IMR-90 (cell line): ENCODE measurements at regions not wholly inside any gene's neighbourhood (a gene's known extent, or its start where the extent isn't known, plus 50 kb on each side); places are given as distances from the start of the nearest gene placed in this dataset.

Experiments
- ATAC-seq: fragments of 200-7000 bp; cut with Tn5 transposase; 2 replicates; pipeline ENCODE4 v1.9.1; 2020; ENCODE audit warnings: low read depth, mild to moderate bottlenecking, moderate library complexity
- BruUV-seq: library from RNA; stranded (reverse); fragments of 400-500 nt; replicated peaks from 2 replicates; lab custom pipeline; 2021; lab: Mats Ljungman, UMichigan
- CTCF ChIA-PET: fragments of 300-600 bp; formaldehyde crosslinking; extraction: SDS; loops from one replicate; lab custom pipeline; 2021; ENCODE audit warnings: antibody characterized with exemption; lab: Yijun Ruan, JAX
- POLR2A ChIA-PET: fragments of 300-600 bp; sonication (Branson Sonifier 250); formaldehyde crosslinking; loops from one replicate; lab custom pipeline; 2022; ENCODE audit warnings: antibody characterized with exemption; ENCODE audit not compliant: unreplicated experiment; lab: Charles Lee
- DNase-seq: peaks from one replicate; pipeline ENCODE4 v3.0.0; 2013
- H2AFZ ChIP-seq: replicated peaks from 2 replicates; pipeline ENCODE3; 2013; ENCODE audit warnings: low read length, mild to moderate bottlenecking; ENCODE audit not compliant: poor library complexity
- H2AK5ac ChIP-seq: 2 replicates; pipeline ENCODE4 v1.6.1; 2013; ENCODE audit warnings: low read depth, low read length, inconsistent platforms
- H2AK9ac ChIP-seq: replicated peaks from 2 replicates; pipeline ENCODE3; 2013; ENCODE audit warnings: mild to moderate bottlenecking, low read depth, low read length, moderate library complexity; ENCODE audit not compliant: poor library complexity
- H2BK120ac ChIP-seq: 2 replicates; pipeline ENCODE4 v1.6.1; 2013; ENCODE audit warnings: low read depth, low read length, inconsistent platforms
- H2BK15ac ChIP-seq: 3 replicates; pipeline ENCODE4 v1.6.1; 2013; ENCODE audit warnings: low read depth, low read length, inconsistent platforms
- H2BK20ac ChIP-seq: 2 replicates; pipeline ENCODE4 v1.6.1; 2013; ENCODE audit warnings: low read depth, mild to moderate bottlenecking, inconsistent platforms, low read length, moderate library complexity
- H2BK5ac ChIP-seq: 2 replicates; pipeline ENCODE4 v1.6.1; 2013; ENCODE audit warnings: mild to moderate bottlenecking, low read depth, low read length, inconsistent platforms; ENCODE audit not compliant: poor library complexity, severe bottlenecking
- H3K14ac ChIP-seq: replicated peaks from 2 replicates; pipeline ENCODE4 v1.6.1; 2013; ENCODE audit warnings: low read depth, low read length, inconsistent platforms
- H3K18ac ChIP-seq: 2 replicates; pipeline ENCODE4 v1.6.1; 2013; ENCODE audit warnings: low read depth, low read length, control low read depth
- H3K23ac ChIP-seq: 2 replicates; pipeline ENCODE4 v1.6.1; 2013; ENCODE audit warnings: low read depth, low read length, inconsistent platforms
- H3K27ac ChIP-seq: 2 replicates; pipeline ENCODE4 v1.5.1; 2013; ENCODE audit warnings: mild to moderate bottlenecking, control low read depth, low read length; ENCODE audit not compliant: insufficient read depth
- H3K27me3 ChIP-seq: 2 replicates; pipeline ENCODE4 v1.6.1; 2013; ENCODE audit warnings: low read length; ENCODE audit not compliant: control insufficient read depth, insufficient read depth
- H3K36me3 ChIP-seq: 2 replicates; pipeline ENCODE4 v1.6.1; 2013; ENCODE audit warnings: low read length, mixed read lengths; ENCODE audit not compliant: control insufficient read depth, insufficient read depth
- H3K4ac ChIP-seq: 2 replicates; pipeline ENCODE4 v1.6.1; 2013; ENCODE audit warnings: low read depth, low read length, inconsistent platforms
- H3K4me1 ChIP-seq: 2 replicates; pipeline ENCODE4 v1.6.1; 2013; ENCODE audit warnings: low read length, mixed read lengths; ENCODE audit not compliant: control insufficient read depth, insufficient read depth
- H3K4me2 ChIP-seq: 2 replicates; pipeline ENCODE4 v1.6.1; 2013; ENCODE audit warnings: low read depth, mild to moderate bottlenecking, control low read depth, low read length, moderate library complexity
- H3K4me3 ChIP-seq: 2 replicates; pipeline ENCODE4 v1.5.1; 2013; ENCODE audit warnings: low read depth, mild to moderate bottlenecking, control low read depth, low read length, moderate library complexity; ENCODE audit not compliant: insufficient read depth
- H3K56ac ChIP-seq: 2 replicates; pipeline ENCODE4 v1.6.1; 2013; ENCODE audit warnings: low read length, inconsistent platforms; ENCODE audit not compliant: insufficient read depth; ENCODE audit errors: extremely low read depth
- H3K79me1 ChIP-seq, 2 experiments: 2 replicates each; pipeline ENCODE4 v1.6.1; 2013; ENCODE audit warnings: low read length in 2 of 2, inconsistent platforms in 1 of 2, low read depth in 1 of 2
- H3K9ac ChIP-seq: 2 replicates; pipeline ENCODE4 v1.6.1; 2013; ENCODE audit warnings: low read depth, low read length, control low read depth
- H3K9me1 ChIP-seq: 2 replicates; pipeline ENCODE4 v1.6.1; 2013; ENCODE audit warnings: low read length, inconsistent platforms; ENCODE audit not compliant: insufficient read depth
- H3K9me3 ChIP-seq: 2 replicates; pipeline ENCODE4 v1.6.1; 2013; ENCODE audit warnings: low read length; ENCODE audit not compliant: control insufficient read depth, insufficient read depth
- H4K20me1 ChIP-seq: 2 replicates; pipeline ENCODE4 v1.6.1; 2013; ENCODE audit warnings: low read length, inconsistent platforms; ENCODE audit not compliant: insufficient read depth
- H4K5ac ChIP-seq: 2 replicates; pipeline ENCODE4 v1.6.1; 2013; ENCODE audit warnings: mild to moderate bottlenecking, low read depth, low read length, control low read depth
- H4K8ac ChIP-seq, 2 experiments: 2 replicates each; pipeline ENCODE4 v1.6.1; 2013; ENCODE audit warnings: low read depth in 2 of 2, low read length in 2 of 2, control low read depth in 1 of 2, inconsistent platforms in 1 of 2
- H4K91ac ChIP-seq: 2 replicates; pipeline ENCODE4 v1.6.1; 2013; ENCODE audit warnings: low read depth, low read length, inconsistent platforms; ENCODE audit not compliant: insufficient read depth
- CEBPB ChIP-seq: IDR thresholded peaks from 2 replicates; pipeline ENCODE4 v1.6.1; 2012; ENCODE audit warnings: low read depth, low read length, improper control_type of control experiment
- POLR2A ChIP-seq: IDR thresholded peaks from 2 replicates; pipeline ENCODE4 v1.6.1; 2012; ENCODE audit warnings: mild to moderate bottlenecking, low read depth, low read length
- RAD21 ChIP-seq: IDR thresholded peaks from 2 replicates; pipeline ENCODE4 v1.6.1; 2012; ENCODE audit warnings: low read length, improper control_type of control experiment
- WGBS, 2 experiments: methylation state at CpG; one replicate each; pipeline versions ENCODE4 v1.1.5 to v1.1.7; 2013; ENCODE audit warnings: missing lambda C conversion rate in 2 of 2; ENCODE audit not compliant: insufficient read length in 1 of 2; ENCODE audit errors: extremely low coverage in 2 of 2; 5-methylcytosine and 5-hydroxymethylcytosine counted together
- dilution Hi-C: fragments of 300-500 bp; cut with HindIII; formaldehyde crosslinking; loops from one replicate; pipeline ENCODE4 v1.14.3; 2018; ENCODE audit warnings: low sequenced_read_pairs; ENCODE audit not compliant: unreplicated experiment
- in situ Hi-C: fragments of 300-500 bp; cut with MboI; formaldehyde crosslinking; loops from 3 replicates; pipeline ENCODE4 v1.14.3; 2019; ENCODE audit warnings: low sequenced_read_pairs, inconsistent platforms, mixed read lengths
- intact Hi-C: fragments of 100-400 bp; cut with micrococcal nuclease; formaldehyde crosslinking; loops from 2 replicates; pipeline ENCODE4 v1.10.0; 2022
- TF ChIP-seq, protein P1 (sequence below): conservative IDR thresholded peaks from 2 replicates; pipeline ENCODE4 v1.5.1; 2012; ENCODE audit warnings: mild to moderate bottlenecking, low read depth, low read length, improper control_type of control experiment
- TF ChIP-seq, protein P2 (sequence below): fragments of 150-350 bp; IDR thresholded peaks from 2 replicates; pipeline ENCODE4 v1.6.1; 2017; ENCODE audit warnings: mild to moderate bottlenecking, antibody characterized with exemption, low read length, low read depth

DNA sequence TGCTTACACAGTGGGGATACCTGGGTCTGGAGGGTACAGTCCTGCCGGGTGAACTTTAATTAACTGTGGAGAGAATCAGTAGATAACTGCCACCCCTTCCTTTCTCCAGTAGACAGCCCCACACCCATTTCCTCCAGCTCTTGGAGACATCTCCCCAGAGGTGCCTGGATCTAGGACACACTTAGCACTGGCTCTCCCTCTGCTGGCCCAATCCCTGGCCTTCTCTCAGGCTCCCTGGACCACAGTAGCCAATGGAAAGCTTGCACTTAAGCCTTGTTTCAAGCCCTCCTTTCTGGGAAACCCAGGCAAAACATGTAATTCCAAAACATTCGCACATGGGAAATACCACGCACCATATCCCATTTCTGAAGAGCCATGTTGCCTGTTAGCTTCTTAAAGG is 169.2 kb upstream of the GAS1 start:
- Histone ChIP-seq H3K9me1 (no peaks in the 10 kb centered on the region), H3K14ac (no peak overlapping the region), H3K27ac (no peak overlapping the region), H3K9ac (no peak overlapping the region), H3K56ac (no peak overlapping the region), H2BK120ac (no peak overlapping the region), H2BK5ac (no peak overlapping the region), H3K9me3 (no peaks in the 10 kb centered on the region), H4K20me1 (no peaks in the 10 kb centered on the region), H4K91ac (no peak overlapping the region), H4K5ac (no peak overlapping the region), H2AK9ac (no peak overlapping the region), H3K4me3 (no peak overlapping the region), H2AFZ (no peak overlapping the region), H3K79me1 (no peaks in the 10 kb centered on the region), H4K8ac (no peak overlapping the region), H3K4ac (no peak overlapping the region), H3K4me1 (peaks cover 3% of the 10 kb centered on the region), H3K23ac (no peak overlapping the region), H3K4me2 (no peak overlapping the region), H2BK20ac (no peak overlapping the region), H2AK5ac (no peak overlapping the region), H3K36me3 (no peaks in the 10 kb centered on the region), H3K18ac (no peak overlapping the region), H2BK15ac (no peak overlapping the region), H3K27me3 (no peaks in the 10 kb centered on the region)
- no peak for TF ChIP-seq RAD21
- TF ChIP-seq CEBPB = no peak
- TF ChIP-seq, protein P1, sequence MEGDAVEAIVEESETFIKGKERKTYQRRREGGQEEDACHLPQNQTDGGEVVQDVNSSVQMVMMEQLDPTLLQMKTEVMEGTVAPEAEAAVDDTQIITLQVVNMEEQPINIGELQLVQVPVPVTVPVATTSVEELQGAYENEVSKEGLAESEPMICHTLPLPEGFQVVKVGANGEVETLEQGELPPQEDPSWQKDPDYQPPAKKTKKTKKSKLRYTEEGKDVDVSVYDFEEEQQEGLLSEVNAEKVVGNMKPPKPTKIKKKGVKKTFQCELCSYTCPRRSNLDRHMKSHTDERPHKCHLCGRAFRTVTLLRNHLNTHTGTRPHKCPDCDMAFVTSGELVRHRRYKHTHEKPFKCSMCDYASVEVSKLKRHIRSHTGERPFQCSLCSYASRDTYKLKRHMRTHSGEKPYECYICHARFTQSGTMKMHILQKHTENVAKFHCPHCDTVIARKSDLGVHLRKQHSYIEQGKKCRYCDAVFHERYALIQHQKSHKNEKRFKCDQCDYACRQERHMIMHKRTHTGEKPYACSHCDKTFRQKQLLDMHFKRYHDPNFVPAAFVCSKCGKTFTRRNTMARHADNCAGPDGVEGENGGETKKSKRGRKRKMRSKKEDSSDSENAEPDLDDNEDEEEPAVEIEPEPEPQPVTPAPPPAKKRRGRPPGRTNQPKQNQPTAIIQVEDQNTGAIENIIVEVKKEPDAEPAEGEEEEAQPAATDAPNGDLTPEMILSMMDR = no peak
- TF ChIP-seq, protein P2, sequence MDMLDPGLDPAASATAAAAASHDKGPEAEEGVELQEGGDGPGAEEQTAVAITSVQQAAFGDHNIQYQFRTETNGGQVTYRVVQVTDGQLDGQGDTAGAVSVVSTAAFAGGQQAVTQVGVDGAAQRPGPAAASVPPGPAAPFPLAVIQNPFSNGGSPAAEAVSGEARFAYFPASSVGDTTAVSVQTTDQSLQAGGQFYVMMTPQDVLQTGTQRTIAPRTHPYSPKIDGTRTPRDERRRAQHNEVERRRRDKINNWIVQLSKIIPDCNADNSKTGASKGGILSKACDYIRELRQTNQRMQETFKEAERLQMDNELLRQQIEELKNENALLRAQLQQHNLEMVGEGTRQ = no peak
- TF ChIP-seq POLR2A = no peak
- ChIA-PET POLR2A (no interaction called here), CTCF (no interaction called here)
- DNase-seq (no peak), ATAC-seq (no peak)
- dilution Hi-C loops = no loop called here
- BruUV-seq = no TSS peak
- in situ Hi-C loops = no loop called here
- WGBS, 2 experiments = no CpG with 5 or more reads among the region's 3 CpGs
- intact Hi-C loops = loop anchor here (5.0 kb wide), 1 partner anchor 206 kb away; no protein-coding TSS in a partner anchor
